ENCODE measurements at regions not wholly inside any gene's neighbourhood (a gene's known extent, or its start where the extent isn't known, plus 50 kb on each side); places are given as distances from the start of the nearest gene placed in this dataset.

GRCh38 chr1:91611483-91611917 lies 110.8 kb downstream of the CDC7 start:
- no peaks in the 10 kb centered on the region for H3K79me2 ChIP-seq (ENCODE audit: control insufficient read depth, insufficient read depth, low read length)
- no peaks in the 10 kb centered on the region for H3K4me1 ChIP-seq (ENCODE audit: control insufficient read depth in 2 of 2, insufficient read depth in 2 of 2, low read length in 2 of 2)
- Mint-ChIP-seq H3K9me3 (ENCODE audit: insufficient read depth) (no peaks in the 10 kb centered on the region), H3K4me3 (no peak overlapping the region), H3K4me1 (no peaks in the 10 kb centered on the region), H3K27ac (no peak overlapping the region), H3K27me3 (no peaks in the 10 kb centered on the region)
- 81% methylated on average over 9 of the region's 12 CpGs for WGBS (ENCODE audit: insufficient coverage)
- ATAC-seq (ENCODE audit: low read depth) (no peak), DNase-seq (no peak)
- ChIA-PET POLR2A (no interaction called here), CTCF (no interaction called here)
- H3K4me2 ChIP-seq (replicated peaks; ENCODE audit: low read depth, low read length, poor library complexity, severe bottlenecking) = no peak overlapping the region
- no peak overlapping the region for H3K27ac ChIP-seq (ENCODE audit: low read length in 2 of 2)
- no peaks in the 10 kb centered on the region for H3K36me3 ChIP-seq (replicated peaks in 1 of 2; ENCODE audit: control extremely low read depth in 1 of 2, control insufficient read depth in 1 of 2, extremely low read depth in 1 of 2, insufficient read depth in 2 of 2, low read length in 1 of 2)
- no peak overlapping the region for H2AFZ ChIP-seq (ENCODE audit: insufficient read depth, low read depth, low read length, poor library complexity, severe bottlenecking)
- H3K9me3 ChIP-seq (ENCODE audit: control extremely low read depth in 1 of 3, control insufficient read depth in 2 of 3, insufficient read depth in 1 of 3, low read length in 2 of 3) = no peaks in the 10 kb centered on the region
- no peaks in the 10 kb centered on the region for H3K27me3 ChIP-seq (replicated peaks in 1 of 4; ENCODE audit: control extremely low read depth in 1 of 4, control insufficient read depth in 3 of 4, insufficient read depth in 4 of 4, low read length in 3 of 4)
- H3K4me3 ChIP-seq (ENCODE audit: control extremely low read depth in 1 of 5, extremely low read depth in 1 of 5, insufficient read depth in 1 of 5, low read depth in 2 of 5, low read length in 4 of 5) = no peak overlapping the region
- no peak for TF ChIP-seq CTCF (IDR thresholded peaks at IDR 0.05)
- TF ChIP-seq EZH2 (IDR thresholded peaks at IDR 0.05; ENCODE audit: borderline replicate concordance, insufficient read depth, low read depth, low read length, poor library complexity, severe bottlenecking) = no peak
- H4K20me1 ChIP-seq (ENCODE audit: control insufficient read depth, insufficient read depth, low read length, poor library complexity, severe bottlenecking) = no peaks in the 10 kb centered on the region
- no peak overlapping the region for H3K9ac ChIP-seq (ENCODE audit: low read length)
- intact Hi-C loops (cut with micrococcal nuclease) = no loop called here

- intact Hi-C loops (cut with micrococcal nuclease) = no loop called here
- H3K9ac ChIP-seq (ENCODE audit: low read length) = no peak overlapping the region
- H3K27me3 Mint-ChIP-seq = peaks cover 11% of the 10 kb centered on the region
- H3K9me3 ChIP-seq (ENCODE audit: control extremely low read depth in 1 of 3, control insufficient read depth in 2 of 3, insufficient read depth in 1 of 3, low read length in 2 of 3) = no peaks in the 10 kb centered on the region
- ATAC-seq (ENCODE audit: low read depth) (no peak), DNase-seq (no peak)
- H4K20me1 ChIP-seq (ENCODE audit: control insufficient read depth, insufficient read depth, low read length, poor library complexity, severe bottlenecking) = no peaks in the 10 kb centered on the region
- H3K4me2 ChIP-seq (replicated peaks; ENCODE audit: low read depth, low read length, poor library complexity, severe bottlenecking) = no peak overlapping the region
- no CpG with 5 or more reads among the region's 1 CpG for WGBS (ENCODE audit: insufficient coverage)
- TF ChIP-seq CTCF (IDR thresholded peaks at IDR 0.05) (no peak), EZH2 (IDR thresholded peaks at IDR 0.05; ENCODE audit: borderline replicate concordance, insufficient read depth, low read depth, low read length, poor library complexity, severe bottlenecking) (no peak)
- H3K4me3 ChIP-seq (ENCODE audit: control extremely low read depth in 1 of 5, extremely low read depth in 1 of 5, insufficient read depth in 1 of 5, low read depth in 2 of 5, low read length in 4 of 5) = no peak overlapping the region
- H3K27me3 ChIP-seq (replicated peaks in 1 of 4; ENCODE audit: control extremely low read depth in 1 of 4, control insufficient read depth in 3 of 4, insufficient read depth in 4 of 4, low read length in 3 of 4) = no peaks in the 10 kb centered on the region
- no peak overlapping the region for H2AFZ ChIP-seq (ENCODE audit: insufficient read depth, low read depth, low read length, poor library complexity, severe bottlenecking)
- no peaks in the 10 kb centered on the region for H3K9me3 Mint-ChIP-seq (ENCODE audit: insufficient read depth)
- no peak overlapping the region for H3K27ac ChIP-seq (ENCODE audit: low read length in 2 of 2)
- H3K27ac Mint-ChIP-seq = no peak overlapping the region
- H3K4me1 ChIP-seq (ENCODE audit: control insufficient read depth in 2 of 2, insufficient read depth in 2 of 2, low read length in 2 of 2) = no peaks in the 10 kb centered on the region
- no peaks in the 10 kb centered on the region for H3K36me3 ChIP-seq (replicated peaks in 1 of 2; ENCODE audit: control extremely low read depth in 1 of 2, control insufficient read depth in 1 of 2, extremely low read depth in 1 of 2, insufficient read depth in 2 of 2, low read length in 1 of 2)
- H3K4me3 Mint-ChIP-seq = no peak overlapping the region
- POLR2A ChIA-PET = no interaction called here
- H3K4me1 Mint-ChIP-seq = no peaks in the 10 kb centered on the region
- no peaks in the 10 kb centered on the region for H3K79me2 ChIP-seq (ENCODE audit: control insufficient read depth, insufficient read depth, low read length)
- CTCF ChIA-PET = no interaction called here
Observed at GRCh38 chr1:91613595-91613994, 112.9 kb downstream of the CDC7 start.
